AG04449 (cell line): ENCODE measurements at regions not wholly inside any gene's neighbourhood (a gene's known extent, or its start where the extent isn't known, plus 50 kb on each side); places are given as distances from the start of the nearest gene placed in this dataset.
"Not testable (repeated sequence)": the region's sequence is repeated elsewhere in the genome, so short reads cannot be mapped to it uniquely, and the experiment has no call there.

Experiments
- CTCF ChIA-PET: fragments of 350-600 bp; formaldehyde crosslinking; extraction: SDS; loops from one replicate; lab custom pipeline; 2021; ENCODE audit warnings: antibody characterized with exemption; lab: Yijun Ruan, JAX
- POLR2A ChIA-PET: fragments of 400-600, 350-600 bp; formaldehyde crosslinking; extraction: SDS; loops from one replicate; lab custom pipeline; 2020; ENCODE audit warnings: antibody characterized with exemption, inconsistent platforms; lab: Yijun Ruan, JAX
- DNase-seq: peaks from one replicate; pipeline ENCODE4 v3.0.0-alpha.2; 2010; ENCODE audit warnings: low read depth, low spot score
- H3K4me3 ChIP-seq: 2 replicates; pipeline ENCODE4 v1.5.1; 2011; ENCODE audit warnings: low read depth, mild to moderate bottlenecking, control low read depth, low read length
- TF ChIP-seq, protein P1 (sequence below): IDR thresholded peaks from one replicate; pipeline ENCODE4 v1.5.1; 2011; ENCODE audit warnings: mild to moderate bottlenecking, moderate library complexity, low read length, control low read depth, inconsistent platforms; ENCODE audit not compliant: insufficient read depth; ENCODE audit errors: missing control alignments

- POLR2A ChIA-PET, CTCF ChIA-PET, H3K4me3 ChIP-seq, DNase-seq: not testable (repeated sequence)
Observed at GRCh38 chr2:111598944-111599343, 285.0 kb downstream of the ANAPC1 start.

DNA sequence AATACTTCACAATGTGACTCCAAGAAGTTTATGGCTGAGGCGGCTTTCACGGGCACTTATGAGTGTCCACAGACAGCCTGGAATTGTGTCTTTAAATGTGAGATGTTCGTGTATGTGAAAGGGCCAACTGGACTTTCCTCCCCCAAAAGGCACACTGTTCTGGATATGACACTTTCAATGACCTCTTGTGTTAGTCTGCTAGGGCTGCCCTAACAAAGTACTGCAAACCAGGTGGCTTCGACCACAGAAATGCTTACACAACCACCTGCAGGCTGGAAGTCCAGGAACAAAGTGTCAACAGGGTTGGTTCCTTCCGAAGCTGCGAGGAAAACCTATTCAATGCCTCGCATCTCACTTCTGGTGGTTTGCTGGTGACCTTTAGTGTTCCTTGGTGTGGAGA lies 281.7 kb downstream of the ANAPC1 start:
- POLR2A ChIA-PET, CTCF ChIA-PET, DNase-seq, H3K4me3 ChIP-seq: not testable (repeated sequence)

GRCh38 chr2:111605798-111606197 lies 278.2 kb downstream of the ANAPC1 start:
- POLR2A ChIA-PET, DNase-seq, CTCF ChIA-PET, H3K4me3 ChIP-seq: not testable (repeated sequence)

GRCh38 chr2:111606632-111607031 lies 277.4 kb downstream of the ANAPC1 start:
- DNase-seq, POLR2A ChIA-PET, CTCF ChIA-PET, H3K4me3 ChIP-seq: not testable (repeated sequence)

DNA sequence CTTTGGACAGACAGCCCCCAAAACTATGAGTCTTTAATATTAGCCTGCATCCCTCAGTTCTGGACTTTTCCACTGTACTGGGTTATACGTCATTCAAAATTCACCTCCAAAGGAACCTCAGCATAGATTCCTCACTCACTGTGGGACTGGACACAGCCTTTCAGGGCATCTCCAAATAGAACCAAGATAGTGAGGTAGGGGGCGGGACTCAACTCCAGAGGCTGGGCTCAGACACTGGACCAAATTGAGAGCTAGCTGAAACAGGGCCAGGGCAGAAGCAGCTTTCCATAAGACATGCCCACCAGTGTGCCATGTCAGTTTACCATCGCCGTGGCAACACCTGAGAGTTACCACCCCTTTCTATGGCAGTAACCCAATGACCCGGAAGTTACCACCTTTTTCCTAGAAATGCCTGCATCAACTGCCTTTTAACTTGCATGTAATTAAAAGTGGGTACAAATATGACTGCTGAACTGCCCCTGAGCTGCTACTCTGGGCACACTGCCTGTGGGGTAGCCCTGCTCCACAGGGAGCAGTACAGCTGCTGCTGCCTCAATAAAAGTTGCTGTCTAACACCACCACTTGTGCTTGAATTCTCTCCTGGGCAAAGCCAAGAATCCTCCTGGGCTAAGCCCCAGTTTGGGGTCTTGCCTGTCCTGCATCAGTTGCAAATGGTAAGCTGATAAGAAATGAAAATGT lies 274.7 kb downstream of the ANAPC1 start:
- DNase-seq, CTCF ChIA-PET, H3K4me3 ChIP-seq, POLR2A ChIA-PET: not testable (repeated sequence)

DNA sequence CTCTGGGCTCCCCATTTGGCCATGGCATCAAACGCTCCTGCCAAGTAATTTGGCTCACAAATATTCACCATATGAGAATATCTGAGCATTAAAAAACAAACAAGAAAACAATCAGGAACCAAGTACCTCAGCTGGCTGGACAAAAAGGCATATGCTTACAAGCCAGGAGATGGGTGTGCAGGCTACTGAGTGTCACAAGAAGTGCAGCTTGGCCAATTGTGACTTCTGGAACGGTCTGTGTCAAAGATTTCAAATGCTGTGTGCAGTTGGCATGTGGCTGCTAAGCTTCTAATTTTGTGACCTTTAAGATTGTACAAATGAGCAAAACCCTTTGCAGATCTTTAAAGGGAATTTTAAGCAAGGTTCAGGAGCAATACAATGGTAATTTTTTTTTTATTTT lies 274.0 kb downstream of the ANAPC1 start:
- CTCF ChIA-PET, DNase-seq, H3K4me3 ChIP-seq, POLR2A ChIA-PET: not testable (repeated sequence)

DNA sequence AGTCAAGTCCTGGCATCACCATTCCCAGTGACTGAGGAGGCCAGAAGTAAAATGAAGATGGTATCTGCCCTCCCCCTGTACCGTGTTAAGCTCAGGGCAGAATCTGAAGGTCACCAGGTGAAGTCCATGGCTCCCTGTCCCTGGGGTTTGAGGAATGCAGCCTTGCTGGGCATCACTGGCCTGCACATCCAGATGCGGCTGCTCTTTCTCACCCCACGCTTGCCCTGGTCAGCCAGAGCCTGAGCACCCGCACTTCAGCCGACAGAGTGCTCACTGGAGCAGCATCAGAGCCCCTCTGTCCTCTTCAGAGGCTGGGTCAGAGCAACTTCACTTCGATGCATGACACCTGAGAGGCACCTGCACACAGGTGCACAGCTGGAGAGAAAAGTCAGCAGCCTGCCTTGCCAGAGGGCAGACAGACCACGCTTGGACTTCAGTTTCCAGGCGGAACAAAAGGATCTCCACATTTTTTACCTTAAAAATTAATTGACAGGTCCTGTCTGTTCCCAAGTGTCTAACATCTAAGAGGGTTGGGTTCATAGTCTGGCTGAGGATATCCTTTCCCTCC lies 267.3 kb downstream of the ANAPC1 start:
- DNase-seq: no peak
- TF ChIP-seq, protein P1, sequence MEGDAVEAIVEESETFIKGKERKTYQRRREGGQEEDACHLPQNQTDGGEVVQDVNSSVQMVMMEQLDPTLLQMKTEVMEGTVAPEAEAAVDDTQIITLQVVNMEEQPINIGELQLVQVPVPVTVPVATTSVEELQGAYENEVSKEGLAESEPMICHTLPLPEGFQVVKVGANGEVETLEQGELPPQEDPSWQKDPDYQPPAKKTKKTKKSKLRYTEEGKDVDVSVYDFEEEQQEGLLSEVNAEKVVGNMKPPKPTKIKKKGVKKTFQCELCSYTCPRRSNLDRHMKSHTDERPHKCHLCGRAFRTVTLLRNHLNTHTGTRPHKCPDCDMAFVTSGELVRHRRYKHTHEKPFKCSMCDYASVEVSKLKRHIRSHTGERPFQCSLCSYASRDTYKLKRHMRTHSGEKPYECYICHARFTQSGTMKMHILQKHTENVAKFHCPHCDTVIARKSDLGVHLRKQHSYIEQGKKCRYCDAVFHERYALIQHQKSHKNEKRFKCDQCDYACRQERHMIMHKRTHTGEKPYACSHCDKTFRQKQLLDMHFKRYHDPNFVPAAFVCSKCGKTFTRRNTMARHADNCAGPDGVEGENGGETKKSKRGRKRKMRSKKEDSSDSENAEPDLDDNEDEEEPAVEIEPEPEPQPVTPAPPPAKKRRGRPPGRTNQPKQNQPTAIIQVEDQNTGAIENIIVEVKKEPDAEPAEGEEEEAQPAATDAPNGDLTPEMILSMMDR: no peak
- ChIA-PET POLR2A (no interaction called here), CTCF (no interaction called here)
- no peak overlapping the region for H3K4me3 ChIP-seq

DNA sequence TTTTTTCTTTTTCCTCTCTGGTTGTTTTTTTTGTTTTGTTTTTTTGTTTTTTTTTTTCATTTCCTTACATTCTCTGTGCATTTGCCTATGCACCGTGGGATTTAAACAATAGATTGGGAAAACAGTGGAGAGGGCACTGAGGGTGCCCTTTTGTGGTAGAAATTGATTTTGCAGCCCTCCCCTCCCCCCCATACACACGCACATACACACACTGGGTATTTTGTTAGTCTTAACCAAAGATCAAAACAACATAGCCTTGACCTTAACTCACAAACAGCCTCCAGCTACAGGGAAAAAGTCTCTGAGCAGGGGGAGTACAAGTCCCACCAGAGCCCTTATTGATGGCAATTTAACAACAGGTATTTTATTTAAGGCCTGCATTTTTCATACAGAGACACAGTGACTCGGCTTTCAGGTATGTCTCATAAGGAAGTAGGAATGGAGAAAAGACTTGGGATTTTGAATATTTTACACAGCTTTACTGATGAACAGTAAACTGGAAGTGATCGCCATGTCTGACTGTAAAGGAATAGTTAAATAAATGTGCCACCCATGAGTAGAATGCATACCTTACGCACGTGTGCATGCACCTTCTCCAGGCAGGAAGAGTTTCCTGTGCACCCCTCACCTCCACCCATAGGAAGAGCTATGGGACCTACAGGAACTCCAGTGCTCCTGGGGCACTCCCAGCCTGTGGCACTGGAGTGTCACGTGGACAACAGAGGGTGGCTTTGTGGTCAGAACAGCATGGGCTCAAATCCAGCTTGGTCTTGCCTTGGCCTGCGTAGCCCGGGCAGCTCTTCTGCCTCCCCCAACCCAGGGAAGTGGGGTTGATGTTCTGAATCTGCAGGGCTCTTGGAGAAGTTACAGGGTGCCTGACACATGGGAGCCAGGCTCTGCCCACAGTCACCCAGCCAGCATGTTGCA lies 266.4 kb downstream of the ANAPC1 start:
- POLR2A ChIA-PET: no interaction called here
- H3K4me3 ChIP-seq: no peak overlapping the region
- TF ChIP-seq, protein P1: no peak
- DNase-seq: no peak
- CTCF ChIA-PET: interaction anchor here (1.3 kb wide), 1 partner anchor 806 kb away, joined by 3 read pairs; no protein-coding TSS in a partner anchor

GRCh38 chr2:111618226-111618977 lies 265.6 kb downstream of the ANAPC1 start:
- no peak for DNase-seq
- ChIA-PET POLR2A (no interaction called here), CTCF (interaction anchor here (1.3 kb wide), 1 partner anchor 806 kb away, joined by 3 read pairs; no protein-coding TSS in a partner anchor)
- TF ChIP-seq, protein P1: no peak
- H3K4me3 ChIP-seq: no peak overlapping the region
